MM.1S (cell line): ENCODE measurements at regions not wholly inside any gene's neighbourhood (a gene's known extent, or its start where the extent isn't known, plus 50 kb on each side); places are given as distances from the start of the nearest gene placed in this dataset.

Experiments used
- DNase-seq: peaks from one replicate; pipeline ENCODE4 v3.0.0-alpha.2; 2015
- H2AFZ ChIP-seq: fragments of 300-600 bp; sonication (generic); 2 replicates; pipeline ENCODE4 v1.6.0; 2016; ENCODE audit warnings: antibody characterized with exemption, low read length
- H3F3A ChIP-seq: fragments of 300-600 bp; sonication (generic); 2 replicates; pipeline ENCODE4 v1.6.1; 2016; ENCODE audit warnings: mild to moderate bottlenecking, antibody characterized with exemption, low read length, moderate library complexity, mixed read lengths; ENCODE audit not compliant: insufficient read depth
- H3K27ac ChIP-seq: fragments of 300-600 bp; sonication (generic); 2 replicates; pipeline ENCODE4 v1.5.1; 2016; ENCODE audit warnings: mild to moderate bottlenecking, low read length
- H3K27me3 ChIP-seq: fragments of 300-600 bp; sonication (generic); replicated peaks from 2 replicates; pipeline ENCODE4 v1.6.0; 2016; ENCODE audit warnings: low read length; ENCODE audit not compliant: insufficient read depth
- H3K36me3 ChIP-seq: fragments of 300-600 bp; sonication (generic); replicated peaks from 2 replicates; pipeline ENCODE4 v1.6.1; 2016; ENCODE audit warnings: mild to moderate bottlenecking, low read length, mixed read lengths; ENCODE audit not compliant: insufficient read depth
- H3K4me1 ChIP-seq: fragments of 300-600 bp; sonication (generic); 2 replicates; pipeline ENCODE4 v1.6.1; 2016; ENCODE audit warnings: low read length, mixed read lengths
- H3K4me2 ChIP-seq: fragments of 300-600 bp; sonication (generic); 2 replicates; pipeline ENCODE4 v1.6.0; 2016; ENCODE audit warnings: low read depth, low read length
- H3K4me3 ChIP-seq: fragments of 300-600 bp; sonication (generic); 2 replicates; pipeline ENCODE4 v1.5.1; 2016; ENCODE audit warnings: low read length, mixed read lengths
- H3K79me2 ChIP-seq: fragments of 300-600 bp; sonication (generic); 2 replicates; pipeline ENCODE4 v1.6.1; 2016; ENCODE audit warnings: mixed run types, low read length, mixed read lengths
- H3K9ac ChIP-seq: fragments of 300-600 bp; sonication (generic); 2 replicates; pipeline ENCODE4 v1.6.1; 2016; ENCODE audit warnings: low read length, mixed read lengths
- H3K9me2 ChIP-seq: fragments of 300-600 bp; sonication (generic); replicated peaks from 2 replicates; pipeline ENCODE4 v1.6.1; 2016; ENCODE audit warnings: mild to moderate bottlenecking, low read length, mixed read lengths; ENCODE audit not compliant: insufficient read depth
- H3K9me3 ChIP-seq: fragments of 300-600 bp; sonication (generic); replicated peaks from 2 replicates; pipeline ENCODE4 v1.6.1; 2016; ENCODE audit warnings: mild to moderate bottlenecking, low read length, mixed read lengths; ENCODE audit not compliant: insufficient read depth
- H4K20me1 ChIP-seq: fragments of 300-600 bp; sonication (generic); 2 replicates; pipeline ENCODE4 v1.6.1; 2016; ENCODE audit warnings: mild to moderate bottlenecking, low read length, moderate library complexity, mixed read lengths; ENCODE audit not compliant: insufficient read depth
- EZH2 ChIP-seq: fragments of 300-600 bp; sonication (generic); optimal IDR thresholded peaks from 2 replicates; pipeline ENCODE3; 2017; ENCODE audit warnings: low read depth, mild to moderate bottlenecking, antibody characterized with exemption, low read length, mixed read lengths
- EZH2phosphoT487 ChIP-seq: fragments of 300-600 bp; sonication (generic); IDR thresholded peaks from 2 replicates; pipeline ENCODE4 v1.6.1; 2018; ENCODE audit warnings: antibody characterized with exemption, low read length
- TF ChIP-seq, protein P1 (sequence below): fragments of 300-600 bp; sonication (generic); IDR thresholded peaks from 2 replicates; pipeline ENCODE4 v1.5.1; 2016; ENCODE audit warnings: antibody characterized with exemption, low read length, mixed read lengths

DNA sequence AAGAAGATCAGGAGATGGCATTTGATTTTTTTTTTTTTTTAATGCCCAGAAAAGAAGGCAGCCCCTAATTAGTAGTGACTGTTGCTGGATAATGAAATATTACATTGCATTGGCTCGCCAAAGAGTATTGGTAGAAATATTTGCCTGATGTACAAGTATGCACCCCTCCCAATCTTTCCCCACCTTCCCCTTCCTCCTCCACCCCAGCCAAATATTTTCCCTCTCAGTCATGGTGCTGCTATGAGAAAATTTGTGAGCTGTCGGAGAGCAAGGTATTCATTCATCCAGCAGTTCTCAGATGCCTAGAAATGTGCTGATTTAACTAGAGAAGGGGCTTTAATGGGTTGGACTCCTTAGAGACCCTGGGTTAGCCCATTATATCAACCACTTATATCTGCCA is 50.5 kb upstream of the IKBKE start:
- no peaks in the 10 kb centered on the region for H4K20me1 ChIP-seq
- TF ChIP-seq EZH2phosphoT487 (no peak), EZH2 (no peak)
- TF ChIP-seq, protein P1, sequence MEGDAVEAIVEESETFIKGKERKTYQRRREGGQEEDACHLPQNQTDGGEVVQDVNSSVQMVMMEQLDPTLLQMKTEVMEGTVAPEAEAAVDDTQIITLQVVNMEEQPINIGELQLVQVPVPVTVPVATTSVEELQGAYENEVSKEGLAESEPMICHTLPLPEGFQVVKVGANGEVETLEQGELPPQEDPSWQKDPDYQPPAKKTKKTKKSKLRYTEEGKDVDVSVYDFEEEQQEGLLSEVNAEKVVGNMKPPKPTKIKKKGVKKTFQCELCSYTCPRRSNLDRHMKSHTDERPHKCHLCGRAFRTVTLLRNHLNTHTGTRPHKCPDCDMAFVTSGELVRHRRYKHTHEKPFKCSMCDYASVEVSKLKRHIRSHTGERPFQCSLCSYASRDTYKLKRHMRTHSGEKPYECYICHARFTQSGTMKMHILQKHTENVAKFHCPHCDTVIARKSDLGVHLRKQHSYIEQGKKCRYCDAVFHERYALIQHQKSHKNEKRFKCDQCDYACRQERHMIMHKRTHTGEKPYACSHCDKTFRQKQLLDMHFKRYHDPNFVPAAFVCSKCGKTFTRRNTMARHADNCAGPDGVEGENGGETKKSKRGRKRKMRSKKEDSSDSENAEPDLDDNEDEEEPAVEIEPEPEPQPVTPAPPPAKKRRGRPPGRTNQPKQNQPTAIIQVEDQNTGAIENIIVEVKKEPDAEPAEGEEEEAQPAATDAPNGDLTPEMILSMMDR: no peak
- no peak overlapping the region for H2AFZ ChIP-seq
- H3K9ac ChIP-seq: no peak overlapping the region
- H3K36me3 ChIP-seq: no peaks in the 10 kb centered on the region
- no peaks in the 10 kb centered on the region for H3K27me3 ChIP-seq
- no peak overlapping the region for H3K4me3 ChIP-seq
- DNase-seq: no peak
- no peaks in the 10 kb centered on the region for H3F3A ChIP-seq
- H3K9me2 ChIP-seq: no peaks in the 10 kb centered on the region
- no peaks in the 10 kb centered on the region for H3K79me2 ChIP-seq
- H3K4me1 ChIP-seq: peaks cover 9% of the 10 kb centered on the region
- H3K4me2 ChIP-seq: no peak overlapping the region
- H3K9me3 ChIP-seq: no peaks in the 10 kb centered on the region
- H3K27ac ChIP-seq: no peak overlapping the region

- H3K4me1 ChIP-seq: peaks cover 9% of the 10 kb centered on the region
These were observed 49.8 kb upstream of the IKBKE start for GRCh38 chr1:206420471-206420870.

More at GRCh38 chr1:206420471-206420870, 49.8 kb upstream of the IKBKE start:
- TF ChIP-seq, protein P1: no peak
- no peak for TF ChIP-seq EZH2
- TF ChIP-seq EZH2phosphoT487: no peak
- Histone ChIP-seq H4K20me1 (no peaks in the 10 kb centered on the region), H3K9ac (no peak overlapping the region), H3K79me2 (no peaks in the 10 kb centered on the region), H3K36me3 (no peaks in the 10 kb centered on the region), H3K27ac (no peak overlapping the region), H3K27me3 (no peaks in the 10 kb centered on the region), H3K9me2 (no peaks in the 10 kb centered on the region), H2AFZ (no peak overlapping the region), H3K4me3 (no peak overlapping the region), H3K9me3 (no peaks in the 10 kb centered on the region), H3K4me2 (no peak overlapping the region), H3F3A (no peaks in the 10 kb centered on the region)
- no peak for DNase-seq
